Activated gamma-delta T cell (primary cell): ENCODE measurements at regions not wholly inside any gene's neighbourhood (a gene's known extent, or its start where the extent isn't known, plus 50 kb on each side); places are given as distances from the start of the nearest gene placed in this dataset.

Source experiments
- DNase-seq: peaks from one replicate; lab custom pipeline; 2025; lab: John Stamatoyannopoulos, UW

DNA sequence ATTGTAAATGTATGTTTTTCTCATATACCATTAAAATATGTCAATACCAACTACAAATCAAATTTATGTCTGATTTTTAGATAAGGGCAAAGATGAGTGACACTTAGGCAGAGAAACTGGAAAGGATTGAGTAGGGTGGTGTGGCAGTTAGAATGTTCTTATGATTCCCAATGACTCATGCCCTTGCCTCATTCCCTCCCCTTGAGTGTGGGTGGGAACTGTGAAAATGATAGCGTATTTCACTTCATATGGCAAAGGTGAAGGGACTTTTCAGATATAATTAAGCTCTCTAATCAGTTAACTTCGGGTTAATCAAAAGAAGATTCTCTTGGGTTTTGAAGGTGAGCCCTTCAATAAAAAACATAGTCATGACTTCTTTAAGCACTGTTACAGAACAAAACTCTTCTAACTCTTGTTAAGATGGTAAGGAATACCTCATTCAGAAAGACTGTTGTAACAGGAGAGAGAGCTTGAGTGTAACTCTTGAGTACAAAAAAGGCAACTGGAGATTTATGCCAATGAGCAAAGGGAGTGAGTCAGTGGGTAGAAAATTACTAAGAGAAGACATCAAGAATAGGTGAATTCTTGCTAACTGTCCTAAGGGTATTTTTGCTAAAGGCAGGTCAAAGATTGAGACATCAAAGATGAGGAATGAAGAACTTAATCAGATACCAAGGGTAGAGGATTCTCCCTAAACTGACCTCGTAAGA, 329.5 kb downstream of the KCTD8 start:
- DNase-seq = no peak

DNA sequence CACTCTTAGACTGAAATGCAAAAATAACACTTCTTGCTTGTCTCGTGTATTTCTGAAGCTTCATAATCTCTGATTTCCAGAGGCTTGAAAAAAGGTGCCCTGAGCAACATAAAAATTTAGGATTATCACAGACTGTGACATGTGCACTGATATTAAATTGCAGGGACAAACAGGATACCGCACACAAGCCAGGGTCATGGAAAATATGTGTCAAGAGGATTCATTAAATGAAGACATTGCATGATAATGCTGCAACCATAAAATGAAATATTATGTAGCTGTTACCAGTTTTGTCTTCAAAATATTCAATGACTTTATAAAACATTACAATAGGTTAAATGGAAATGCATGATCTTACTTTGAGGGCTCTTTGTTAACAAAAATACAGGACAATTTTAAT, 328.0 kb downstream of the KCTD8 start:
- no peak for DNase-seq

DNA sequence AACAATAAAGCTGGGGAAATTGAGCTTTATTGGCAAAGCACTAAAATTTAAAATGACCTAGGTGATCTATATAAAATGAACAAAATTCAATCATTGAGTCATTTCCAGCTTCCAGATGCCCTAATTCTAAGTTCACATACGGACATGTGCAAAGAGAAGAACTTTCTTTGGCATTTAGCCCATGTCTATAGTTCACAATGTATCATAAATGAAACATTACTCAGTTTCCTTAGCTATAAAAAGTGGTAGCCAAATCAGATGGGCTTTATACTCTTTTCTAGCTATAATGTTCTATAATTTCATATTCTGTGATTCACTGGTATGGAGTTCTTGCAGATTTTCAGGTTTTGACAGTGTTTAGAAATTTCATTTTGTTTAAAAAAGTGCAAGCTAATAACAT, 327.4 kb downstream of the KCTD8 start:
- DNase-seq = no peak
